Stomach (tissue), 4 donors: ENCODE measurements at regions not wholly inside any gene's neighbourhood (a gene's known extent, or its start where the extent isn't known, plus 50 kb on each side); places are given as distances from the start of the nearest gene placed in this dataset.

Experiments used
- POLR2A ChIP-seq, 4 donors: fragments of 450-650 bp; IDR thresholded peaks; one replicate each; pipeline ENCODE4 v1.6.1; 2016; ENCODE audit warnings: antibody characterized with exemption in 4 of 4, control low read depth in 2 of 4, mild to moderate bottlenecking in 1 of 4, moderate library complexity in 1 of 4
- TF ChIP-seq, protein P1 (sequence below), 7 experiments: fragments of 450-650 bp in 4 of 7; fragments of 200-600 bp in 3 of 7; sonication (generic) in 3 of 7; IDR thresholded peaks; one replicate each; pipeline ENCODE4 v1.5.1; 2016 to 2019; ENCODE audit warnings: antibody characterized with exemption in 7 of 7, control low read depth in 2 of 7, mild to moderate bottlenecking in 1 of 7

DNA sequence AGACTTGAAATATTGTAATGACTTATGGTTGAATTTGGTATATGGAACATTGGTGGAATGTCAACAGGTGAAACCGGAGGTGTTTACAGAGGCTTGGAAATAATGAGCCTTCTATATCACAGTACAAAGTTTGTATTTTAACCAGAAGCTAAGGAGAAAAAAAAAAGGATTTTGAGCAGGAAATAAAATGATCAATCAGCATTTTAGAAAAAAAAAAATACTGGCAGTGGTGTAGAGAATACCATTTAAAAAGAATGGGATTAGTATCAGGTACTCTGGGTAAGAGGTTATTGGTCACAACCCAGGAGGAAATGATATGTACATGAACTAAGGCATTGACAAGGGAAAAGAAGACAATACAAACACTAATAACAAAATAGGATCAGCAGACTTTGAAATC lies 587.1 kb upstream of the HTR2C start:
- TF ChIP-seq, protein P1, sequence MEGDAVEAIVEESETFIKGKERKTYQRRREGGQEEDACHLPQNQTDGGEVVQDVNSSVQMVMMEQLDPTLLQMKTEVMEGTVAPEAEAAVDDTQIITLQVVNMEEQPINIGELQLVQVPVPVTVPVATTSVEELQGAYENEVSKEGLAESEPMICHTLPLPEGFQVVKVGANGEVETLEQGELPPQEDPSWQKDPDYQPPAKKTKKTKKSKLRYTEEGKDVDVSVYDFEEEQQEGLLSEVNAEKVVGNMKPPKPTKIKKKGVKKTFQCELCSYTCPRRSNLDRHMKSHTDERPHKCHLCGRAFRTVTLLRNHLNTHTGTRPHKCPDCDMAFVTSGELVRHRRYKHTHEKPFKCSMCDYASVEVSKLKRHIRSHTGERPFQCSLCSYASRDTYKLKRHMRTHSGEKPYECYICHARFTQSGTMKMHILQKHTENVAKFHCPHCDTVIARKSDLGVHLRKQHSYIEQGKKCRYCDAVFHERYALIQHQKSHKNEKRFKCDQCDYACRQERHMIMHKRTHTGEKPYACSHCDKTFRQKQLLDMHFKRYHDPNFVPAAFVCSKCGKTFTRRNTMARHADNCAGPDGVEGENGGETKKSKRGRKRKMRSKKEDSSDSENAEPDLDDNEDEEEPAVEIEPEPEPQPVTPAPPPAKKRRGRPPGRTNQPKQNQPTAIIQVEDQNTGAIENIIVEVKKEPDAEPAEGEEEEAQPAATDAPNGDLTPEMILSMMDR (IDR thresholded peaks at IDR 0.05): no peak
- TF ChIP-seq POLR2A (IDR thresholded peaks at IDR 0.05): no peak
